ENCODE measurements at regions not wholly inside any gene's neighbourhood (a gene's known extent, or its start where the extent isn't known, plus 50 kb on each side); places are given as distances from the start of the nearest gene placed in this dataset.

- Histone ChIP-seq H3K36me3 (ENCODE audit: control insufficient read depth, insufficient read depth, low read length) (no peaks in the 10 kb centered on the region), H3K9me3 (ENCODE audit: control insufficient read depth, insufficient read depth, low read depth, low read length) (no peaks in the 10 kb centered on the region), H3K4me3 (ENCODE audit: low read depth in 2 of 2, low read length in 2 of 2) (no peak overlapping the region), H3K27ac (ENCODE audit: low read length) (no peak overlapping the region), H3K27me3 (ENCODE audit: control insufficient read depth, insufficient read depth, low read length) (no peaks in the 10 kb centered on the region), H3K4me1 (ENCODE audit: control insufficient read depth, insufficient read depth, low read length) (no peaks in the 10 kb centered on the region)
- ATAC-seq, result no peak
- no peak for DNase-seq (ENCODE audit: low read depth, low spot score)
- POLR2A ChIA-PET, result no interaction called here
- intact Hi-C loops (cut with micrococcal nuclease; ENCODE audit: unreplicated experiment) (no loop called here), in situ Hi-C loops (cut with HindIII; ENCODE audit: low pct_unique_long_range_greater_than_20kb, low sequenced_read_pairs) (no loop called here)
- CTCF ChIA-PET, result no interaction called here
- no TSS peak for BruUV-seq (replicated peaks)
- TF ChIP-seq SIN3A (IDR thresholded peaks at IDR 0.05; ENCODE audit: borderline replicate concordance, insufficient read depth, low read depth, low read length) (no peak), POLR2AphosphoS5 (IDR thresholded peaks at IDR 0.05; ENCODE audit: low read depth, low read length) (no peak)
These were observed 975.9 kb downstream of the STIM2 start for GRCh38 chr4:27836523-27836922.

- H3K27ac ChIP-seq (ENCODE audit: low read length), result no peak overlapping the region
- H3K4me1 ChIP-seq (ENCODE audit: control insufficient read depth, insufficient read depth, low read length), result no peaks in the 10 kb centered on the region
- H3K9me3 ChIP-seq (ENCODE audit: control insufficient read depth, insufficient read depth, low read depth, low read length), result no peaks in the 10 kb centered on the region
- CTCF ChIA-PET, result no interaction called here
- H3K27me3 ChIP-seq (ENCODE audit: control insufficient read depth, insufficient read depth, low read length), result no peaks in the 10 kb centered on the region
- in situ Hi-C loops (cut with HindIII; ENCODE audit: low pct_unique_long_range_greater_than_20kb, low sequenced_read_pairs) (no loop called here), intact Hi-C loops (cut with micrococcal nuclease; ENCODE audit: unreplicated experiment) (no loop called here)
- no peak for TF ChIP-seq REST (IDR thresholded peaks at IDR 0.05; ENCODE audit: insufficient read depth in 1 of 2, low read depth in 2 of 2, low read length in 1 of 2)
- no peak for TF ChIP-seq CTCF (IDR thresholded peaks at IDR 0.05)
- BruUV-seq (replicated peaks), result no TSS peak
- no peaks in the 10 kb centered on the region for H3K36me3 ChIP-seq (ENCODE audit: control insufficient read depth, insufficient read depth, low read length)
- POLR2A ChIA-PET, result no interaction called here
- H3K4me3 ChIP-seq (ENCODE audit: low read depth in 2 of 2, low read length in 2 of 2), result no peak overlapping the region
- DNase-seq (ENCODE audit: low read depth, low spot score) (no peak), ATAC-seq (no peak)
These were observed 983.1 kb downstream of the STIM2 start for GRCh38 chr4:27843776-27844175.

GRCh38 chr4:27844376-27844775 lies 983.7 kb downstream of the STIM2 start:
- BruUV-seq (replicated peaks), result no TSS peak
- Histone ChIP-seq H3K27me3 (ENCODE audit: control insufficient read depth, insufficient read depth, low read length) (no peaks in the 10 kb centered on the region), H3K36me3 (ENCODE audit: control insufficient read depth, insufficient read depth, low read length) (no peaks in the 10 kb centered on the region), H3K9me3 (ENCODE audit: control insufficient read depth, insufficient read depth, low read depth, low read length) (no peaks in the 10 kb centered on the region), H3K4me3 (ENCODE audit: low read depth in 2 of 2, low read length in 2 of 2) (no peak overlapping the region), H3K27ac (ENCODE audit: low read length) (no peak overlapping the region), H3K4me1 (ENCODE audit: control insufficient read depth, insufficient read depth, low read length) (no peaks in the 10 kb centered on the region)
- ATAC-seq, result no peak
- POLR2A ChIA-PET, result no interaction called here
- DNase-seq (ENCODE audit: low read depth, low spot score), result no peak
- TF ChIP-seq POLR2AphosphoS5 (IDR thresholded peaks at IDR 0.05; ENCODE audit: low read depth, low read length), result no peak
- TF ChIP-seq SIN3A (IDR thresholded peaks at IDR 0.05; ENCODE audit: borderline replicate concordance, insufficient read depth, low read depth, low read length), result no peak
- TF ChIP-seq REST (IDR thresholded peaks at IDR 0.05; ENCODE audit: insufficient read depth in 1 of 2, low read depth in 2 of 2, low read length in 1 of 2), result no peak
- no peak for TF ChIP-seq CTCF (IDR thresholded peaks at IDR 0.05)
- no peak for TF ChIP-seq TCF7L2 (IDR thresholded peaks at IDR 0.05; ENCODE audit: low read depth, low read length)
- intact Hi-C loops (cut with micrococcal nuclease; ENCODE audit: unreplicated experiment), result no loop called here
- in situ Hi-C loops (cut with HindIII; ENCODE audit: low pct_unique_long_range_greater_than_20kb, low sequenced_read_pairs), result no loop called here
- CTCF ChIA-PET, result no interaction called here

All from Panc1 (cell line).